HepG2 (cell line): ENCODE measurements at regions not wholly inside any gene's neighbourhood (a gene's known extent, or its start where the extent isn't known, plus 50 kb on each side); places are given as distances from the start of the nearest gene placed in this dataset.

Experiments used
- ATAC-seq: fragments of 200-7000 bp; cut with Tn5 transposase; 3 replicates; pipeline ENCODE4 v1.9.1; 2020; ENCODE audit warnings: mild to moderate bottlenecking, moderate library complexity
- BruUV-seq: library from RNA; stranded (reverse); fragments of 400-500 nt; replicated peaks from 2 replicates; lab custom pipeline; 2021; lab: Mats Ljungman, UMichigan
- CTCF ChIA-PET: fragments of 300-600 bp; formaldehyde crosslinking; extraction: SDS; loops from one replicate; lab custom pipeline; 2021; ENCODE audit warnings: low total read pairs, inconsistent platforms, low intra/inter-chr PET ratio; lab: Yijun Ruan, JAX
- POLR2A ChIA-PET: fragments of 350-600 bp; sonication (Branson Sonifier 250); formaldehyde crosslinking; loops from one replicate; lab custom pipeline; 2020; ENCODE audit warnings: antibody characterized with exemption, inconsistent platforms; lab: Yijun Ruan, JAX
- DNase-seq: peaks from one replicate; pipeline ENCODE4 v3.0.0-alpha.2; 2015; ENCODE audit warnings: low spot score
- FAIRE-seq: peaks from 3 replicates; lab custom pipeline; 2011; peaks lifted over from hg19 to GRCh38; lab: Jason Lieb, UNC
- H2AFZ ChIP-seq: one replicate; pipeline ENCODE4 v1.6.1; 2011; ENCODE audit warnings: low read length, inconsistent platforms
- H3K27ac ChIP-seq: fragments of 300-600 bp; 3 replicates; pipeline ENCODE4 v1.8.0; 2011; ENCODE audit warnings: mixed run types, mild to moderate bottlenecking, mixed read lengths, low read length, inconsistent platforms; ENCODE audit not compliant: insufficient read depth; ENCODE audit errors: extremely low read length
- H3K27me3 ChIP-seq, 2 experiments: fragments of 200-600 bp in 1 of 2; 2 replicates in 1 of 2; 3 replicates in 1 of 2; pipeline versions ENCODE4 v1.6.0 to v1.8.0; 2011; ENCODE audit warnings: low read length in 2 of 2, mild to moderate bottlenecking in 2 of 2, moderate library complexity in 2 of 2, inconsistent platforms in 1 of 2; ENCODE audit not compliant: insufficient read depth in 2 of 2, control insufficient read depth in 1 of 2
- H3K36me3 ChIP-seq, 2 experiments: fragments of 200-600 bp in 1 of 2; replicated peaks in 1 of 2; 2 replicates in 1 of 2; 3 replicates in 1 of 2; pipeline versions ENCODE4 v1.5.1 to v1.8.0; 2011; ENCODE audit warnings: low read length in 2 of 2, inconsistent platforms in 1 of 2; ENCODE audit not compliant: insufficient read depth in 2 of 2, control insufficient read depth in 1 of 2
- H3K4me1 ChIP-seq: 2 replicates; pipeline ENCODE4 v1.5.1; 2012; ENCODE audit warnings: low read length, inconsistent platforms; ENCODE audit not compliant: insufficient read depth
- H3K4me2 ChIP-seq: 2 replicates; pipeline ENCODE4 v1.6.0; 2011; ENCODE audit warnings: low read depth, low read length, inconsistent platforms
- H3K4me3 ChIP-seq, 3 experiments: fragments of 200-600 bp in 1 of 3; sonication (generic), shearing (Covaris generic) in 1 of 3; replicated peaks in 1 of 3; 2 replicates each; pipeline ENCODE4 v1.5.1; 2011 to 2016; ENCODE audit warnings: low read length in 3 of 3, inconsistent platforms in 2 of 3, low read depth in 2 of 3, mild to moderate bottlenecking in 2 of 3, control low read depth in 1 of 3, mixed read lengths in 1 of 3; ENCODE audit not compliant: insufficient read depth in 1 of 3
- H3K79me2 ChIP-seq: one replicate; pipeline ENCODE4 v1.6.1; 2011; ENCODE audit warnings: low read length, inconsistent platforms; ENCODE audit not compliant: insufficient read depth
- H3K9ac ChIP-seq: 2 replicates; pipeline ENCODE4 v1.6.0; 2011; ENCODE audit warnings: mild to moderate bottlenecking, low read depth, low read length, inconsistent platforms; ENCODE audit not compliant: insufficient read depth
- H3K9me3 ChIP-seq: 2 replicates; pipeline ENCODE4 v1.5.1; 2012; ENCODE audit warnings: mild to moderate bottlenecking, low read length
- H4K20me1 ChIP-seq: 2 replicates; pipeline ENCODE4 v1.6.0; 2011; ENCODE audit warnings: inconsistent platforms, mild to moderate bottlenecking, low read length, moderate library complexity; ENCODE audit not compliant: insufficient read depth
- CERS6 ChIP-seq: sonication (generic); formaldehyde crosslinking; IDR thresholded peaks from 2 replicates; pipeline ENCODE4 v1.5.0; 2020; ENCODE audit warnings: missing genetic modification reagents
- EED ChIP-seq: sonication (generic); formaldehyde crosslinking; IDR thresholded peaks from 2 replicates; pipeline ENCODE4 v1.5.0; 2020; ENCODE audit warnings: mild to moderate bottlenecking, missing genetic modification reagents
- ELF1 ChIP-seq: sonication (generic); formaldehyde crosslinking; IDR thresholded peaks from 2 replicates; pipeline ENCODE4 v1.4.0; 2020; ENCODE audit warnings: missing genetic modification reagents
- HDAC6 ChIP-seq: fragments of 200-600 bp; sonication (generic); IDR thresholded peaks from 2 replicates; pipeline ENCODE4 v1.7.0; 2017; ENCODE audit warnings: mild to moderate bottlenecking, antibody characterized with exemption, low read length, low read depth
- HMGA1 ChIP-seq: sonication (generic); formaldehyde crosslinking; conservative IDR thresholded peaks from 2 replicates; pipeline ENCODE4 v1.4.0; 2020; ENCODE audit warnings: missing genetic modification reagents
- HNRNPL ChIP-seq: fragments of 200-400 bp; formaldehyde crosslinking; IDR thresholded peaks from 2 replicates; pipeline ENCODE4 v1.6.1; 2017; ENCODE audit warnings: mild to moderate bottlenecking, low read depth, low read length
- MIER3 ChIP-seq: IDR thresholded peaks from 2 replicates; pipeline ENCODE4 v1.6.1; 2016; ENCODE audit warnings: missing compliant biosample characterization, borderline replicate concordance
- NBN ChIP-seq: fragments of 450-650 bp; conservative IDR thresholded peaks from 2 replicates; pipeline ENCODE4 v1.6.1; 2017
- ONECUT2 ChIP-seq: sonication (generic); formaldehyde crosslinking; IDR thresholded peaks from 2 replicates; pipeline ENCODE4 v1.4.0; 2020; ENCODE audit warnings: missing genetic modification reagents
- SIN3A ChIP-seq: IDR thresholded peaks from 2 replicates; pipeline ENCODE4 v1.6.1; 2011; ENCODE audit warnings: low read depth, mild to moderate bottlenecking, control low read depth, low read length, borderline replicate concordance
- STAT5B ChIP-seq: sonication (generic); formaldehyde crosslinking; IDR thresholded peaks from 2 replicates; pipeline ENCODE4 v1.4.0; 2020; ENCODE audit warnings: missing genetic modification reagents
- ZNF674 ChIP-seq: sonication (generic); formaldehyde crosslinking; IDR thresholded peaks from 2 replicates; pipeline ENCODE4 v1.5.0; 2020; ENCODE audit warnings: low read depth, mild to moderate bottlenecking, missing genetic modification reagents
- ZNF709 ChIP-seq: sonication (generic); formaldehyde crosslinking; IDR thresholded peaks from 2 replicates; pipeline ENCODE4 v1.5.0; 2020; ENCODE audit warnings: mild to moderate bottlenecking, missing genetic modification reagents
- ZSCAN9 ChIP-seq: IDR thresholded peaks from 2 replicates; pipeline ENCODE4 v1.6.1; 2016; ENCODE audit warnings: borderline replicate concordance
- WGBS: methylation state at CpG from one replicate; pipeline ENCODE4 v1.1.6; 2017; ENCODE audit warnings: low lambda C conversion rate; 5-methylcytosine and 5-hydroxymethylcytosine counted together
- in situ Hi-C: cut with HindIII; loops from 2 replicates; pipeline ENCODE4 v1.10.0; 2017; ENCODE audit warnings: low pct_unique_long_range_greater_than_20kb; ENCODE audit not compliant: extremely low pct_ligation_motif_present
- intact Hi-C: fragments of 100-400 bp; cut with micrococcal nuclease; formaldehyde crosslinking; loops from one replicate; pipeline ENCODE4 v1.10.0; 2022; ENCODE audit not compliant: unreplicated experiment
- TF ChIP-seq, protein P1 (sequence below): sonication (generic); formaldehyde crosslinking; IDR thresholded peaks from 2 replicates; pipeline ENCODE4 v1.5.0; 2020; ENCODE audit warnings: missing genetic modification reagents

DNA sequence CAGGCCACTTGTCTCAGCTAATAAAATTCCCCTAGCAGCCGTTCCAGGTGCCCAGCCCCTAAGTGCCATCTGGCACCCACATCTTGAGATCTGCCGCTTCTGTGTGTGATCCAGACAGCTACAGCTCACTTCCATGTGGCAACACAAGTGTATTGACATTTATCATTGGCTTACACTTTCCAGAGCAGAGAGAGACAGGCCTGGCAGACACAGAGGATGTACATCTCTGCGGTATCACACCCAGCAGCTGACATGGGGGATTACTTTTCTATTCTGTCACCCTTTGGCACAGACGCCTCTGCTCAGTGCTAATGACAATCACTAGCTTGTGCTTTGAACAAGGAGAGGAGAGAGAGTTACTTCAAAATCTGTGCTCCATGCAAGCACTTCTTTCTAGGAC lies 195.9 kb downstream of the KDR start:
- POLR2A ChIA-PET, result no interaction called here
- Histone ChIP-seq H4K20me1 (no peaks in the 10 kb centered on the region), H3K27ac (no peak overlapping the region), H3K4me1 (no peaks in the 10 kb centered on the region), H3K9ac (no peak overlapping the region), H3K4me3 (no peak overlapping the region), H2AFZ (no peak overlapping the region), H3K27me3 (no peaks in the 10 kb centered on the region), H3K36me3 (no peaks in the 10 kb centered on the region), H3K9me3 (no peaks in the 10 kb centered on the region), H3K79me2 (no peaks in the 10 kb centered on the region), H3K4me2 (no peak overlapping the region)
- intact Hi-C loops (no loop called here), in situ Hi-C loops (no loop called here)
- TF ChIP-seq ZNF674 (CRISPR knock-in tag) (no peak), HNRNPL (no peak), HMGA1 (CRISPR knock-in tag) (no peak), ONECUT2 (CRISPR knock-in tag) (no peak), STAT5B (CRISPR knock-in tag) (no peak), EED (CRISPR knock-in tag) (no peak), SIN3A (no peak), ELF1 (CRISPR knock-in tag) (no peak), CERS6 (CRISPR knock-in tag) (no peak), MIER3 (CRISPR knock-in tag) (no peak), ZNF709 (CRISPR knock-in tag) (no peak), HDAC6 (no peak), ZSCAN9 (no peak), NBN (no peak)
- TF ChIP-seq, protein P1, sequence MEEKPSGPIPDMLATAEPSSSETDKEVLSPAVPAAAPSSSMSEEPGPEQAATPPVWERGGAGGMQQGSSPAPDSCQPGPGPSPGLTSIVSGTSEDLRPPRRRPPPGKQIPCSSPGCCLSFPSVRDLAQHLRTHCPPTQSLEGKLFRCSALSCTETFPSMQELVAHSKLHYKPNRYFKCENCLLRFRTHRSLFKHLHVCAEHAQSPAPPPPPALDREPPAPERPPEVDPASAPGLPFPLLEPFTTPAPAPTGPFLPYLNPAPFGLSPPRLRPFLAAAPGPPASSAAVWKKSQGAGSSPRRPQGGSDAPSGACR (CRISPR knock-in tag), result no peak
- DNase-seq (no peak), ATAC-seq (no peak), FAIRE-seq (no peak)
- 47% methylated on average over 2 of the region's 4 CpGs for WGBS
- CTCF ChIA-PET, result no interaction called here
- BruUV-seq, result no TSS peak
